ENCODE measurements at regions not wholly inside any gene's neighbourhood (a gene's known extent, or its start where the extent isn't known, plus 50 kb on each side); places are given as distances from the start of the nearest gene placed in this dataset.

DNA sequence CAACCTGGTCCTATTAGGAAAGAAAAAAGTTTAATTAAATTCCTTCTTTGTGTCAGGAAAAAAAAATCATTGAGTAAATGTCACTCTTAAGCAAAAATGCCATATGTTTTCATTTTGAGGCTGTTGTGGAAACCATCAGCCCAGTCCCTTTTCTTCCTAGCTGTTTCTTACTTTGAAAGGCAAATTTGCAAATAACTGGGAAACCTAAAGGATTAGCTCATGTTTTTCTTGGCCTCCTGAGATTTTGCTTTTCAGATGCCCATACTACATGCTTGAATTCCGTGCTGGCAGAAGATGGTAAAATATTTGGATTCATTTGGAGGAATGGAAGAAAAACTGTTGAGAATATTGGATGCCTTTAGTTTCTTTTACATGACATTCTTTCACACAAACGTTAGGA, 182.1 kb upstream of the ADAMTS5 start:
- DNase-seq: no peak

DNA sequence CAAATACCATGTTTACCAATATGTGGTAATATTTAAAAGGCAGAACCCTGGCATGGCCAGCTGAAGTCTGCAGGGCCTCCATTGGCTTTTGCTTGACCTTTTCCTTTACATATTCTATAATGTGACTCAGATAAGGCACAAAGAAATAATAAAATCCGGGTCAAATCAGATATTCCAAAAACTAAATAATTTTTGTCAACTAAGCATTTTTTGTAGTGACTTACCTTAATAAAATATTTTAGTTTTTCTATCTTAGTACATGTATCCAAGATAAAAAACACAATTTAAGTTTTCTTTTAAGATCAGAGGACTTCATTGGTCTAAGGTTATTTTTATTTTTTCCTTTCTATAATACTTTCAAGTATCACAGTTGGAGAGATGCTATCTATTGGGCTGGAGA, 179.4 kb upstream of the ADAMTS5 start:
- no peak for DNase-seq

- no peak for DNase-seq
Measured at GRCh38 chr21:27145134-27145798, 178.4 kb upstream of the ADAMTS5 start.

GRCh38 chr21:27143476-27143875, 176.6 kb upstream of the ADAMTS5 start:
- no peak for DNase-seq

GRCh38 chr21:27139526-27139925, 172.6 kb upstream of the ADAMTS5 start:
- DNase-seq: peak in 1 of 14 donors; percentile 2

- DNase-seq: peak in 1 of 14 donors; percentile 55
Measured at GRCh38 chr21:27134516-27134915, 167.6 kb upstream of the ADAMTS5 start.

DNA sequence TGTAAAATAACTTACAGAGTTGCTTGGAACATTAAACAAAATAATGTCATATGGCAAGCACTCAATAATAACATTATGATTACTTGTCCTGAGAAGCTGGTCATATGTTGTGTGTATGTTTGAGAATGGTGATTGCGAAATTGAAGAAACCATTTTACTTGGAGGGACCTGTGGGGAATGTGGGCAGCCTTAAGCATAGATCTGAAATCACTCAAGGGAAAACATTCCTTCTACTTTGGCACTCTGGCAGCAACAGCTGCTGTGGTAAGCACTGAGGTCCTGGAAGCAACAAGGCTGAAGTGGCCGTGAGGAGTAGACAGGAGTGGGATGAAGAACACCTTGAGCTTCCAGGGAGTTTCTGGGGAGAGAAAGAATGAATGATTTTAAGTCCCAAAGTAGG, 165.4 kb upstream of the ADAMTS5 start:
- DNase-seq: no peak

- DNase-seq: no peak
Measured at GRCh38 chr21:27130154-27130553, 163.3 kb upstream of the ADAMTS5 start.

- no peak for DNase-seq
Measured at GRCh38 chr21:27129694-27130093, 162.8 kb upstream of the ADAMTS5 start.

DNA sequence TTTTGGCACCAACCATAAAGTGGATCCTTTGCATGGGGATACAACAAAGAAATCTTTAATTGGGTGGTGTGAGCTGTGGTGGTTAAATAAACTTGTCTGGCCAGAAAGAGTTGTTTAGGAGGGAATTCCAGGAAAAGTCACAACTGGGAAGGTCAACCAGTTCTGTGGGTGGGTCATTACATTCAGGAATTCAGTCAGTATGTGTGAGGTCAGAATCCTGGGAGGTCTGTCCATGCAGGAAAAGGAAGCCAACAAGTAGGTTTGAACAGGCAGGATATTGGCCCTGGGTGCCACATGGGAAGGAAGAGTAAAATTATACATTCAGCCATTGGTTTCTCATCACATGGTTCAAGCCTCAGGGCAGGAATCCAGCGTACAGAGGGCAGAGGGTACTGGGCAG, 162.3 kb upstream of the ADAMTS5 start:
- DNase-seq: no peak

DNA sequence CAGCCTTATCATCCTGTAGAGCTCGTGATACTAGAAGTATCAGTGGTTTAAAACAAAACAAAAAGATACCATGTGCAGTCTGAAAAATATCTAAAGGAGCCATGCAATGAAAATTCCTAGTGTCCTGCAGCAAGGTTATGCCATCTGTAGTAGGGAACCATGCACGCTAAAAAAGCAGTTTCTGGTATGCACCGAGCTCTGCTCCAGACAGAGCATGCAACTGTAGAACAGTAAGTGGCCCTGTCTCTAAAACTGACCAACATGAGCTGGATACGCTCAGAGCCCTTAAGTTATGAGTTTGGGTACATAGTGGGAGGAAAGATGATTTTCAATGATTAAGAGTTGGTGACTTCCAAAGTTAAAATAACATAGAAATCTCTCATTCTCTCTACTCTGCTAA, 159.3 kb upstream of the ADAMTS5 start:
- no peak for DNase-seq

GRCh38 chr21:27122686-27123085, 155.8 kb upstream of the ADAMTS5 start:
- no peak for DNase-seq

DNA sequence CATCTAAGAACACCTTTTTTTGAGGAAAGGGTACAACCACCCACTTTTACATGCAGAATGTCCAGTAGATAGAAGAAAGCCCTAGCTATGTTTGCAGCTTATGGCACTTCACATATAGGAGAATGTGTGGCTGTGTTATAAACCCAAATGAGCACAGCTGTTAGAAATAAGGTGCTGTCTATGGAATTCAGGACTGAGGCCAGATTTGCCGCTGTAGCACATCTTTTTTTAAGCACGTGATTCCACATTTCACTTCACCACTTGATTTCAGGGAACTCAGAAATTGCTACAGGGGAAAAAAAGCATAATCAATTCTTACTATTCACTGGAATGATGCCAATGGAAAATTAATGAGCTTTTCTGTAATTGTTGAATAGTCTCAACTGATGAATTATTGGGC, 147.2 kb upstream of the ADAMTS5 start:
- DNase-seq: no peak

DNA sequence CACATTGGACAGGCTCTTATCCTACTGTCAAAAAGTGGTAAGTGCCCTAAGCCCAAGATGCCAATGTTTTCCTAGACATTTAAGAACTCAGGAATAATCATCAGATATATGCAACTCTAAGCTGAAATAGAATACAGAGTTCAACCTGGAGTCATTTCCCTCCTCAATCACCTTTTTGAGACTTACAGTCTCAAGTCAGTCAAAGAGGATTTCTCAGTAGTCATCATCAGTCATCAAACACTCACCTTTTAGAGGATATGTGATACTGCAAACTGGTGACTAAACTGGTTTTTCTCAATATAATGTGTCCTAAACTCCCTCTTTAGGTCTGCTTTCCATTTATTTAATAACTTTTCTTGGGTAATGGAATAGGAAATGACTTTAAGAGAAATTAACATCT, 145.3 kb upstream of the ADAMTS5 start:
- DNase-seq: no peak

DNA sequence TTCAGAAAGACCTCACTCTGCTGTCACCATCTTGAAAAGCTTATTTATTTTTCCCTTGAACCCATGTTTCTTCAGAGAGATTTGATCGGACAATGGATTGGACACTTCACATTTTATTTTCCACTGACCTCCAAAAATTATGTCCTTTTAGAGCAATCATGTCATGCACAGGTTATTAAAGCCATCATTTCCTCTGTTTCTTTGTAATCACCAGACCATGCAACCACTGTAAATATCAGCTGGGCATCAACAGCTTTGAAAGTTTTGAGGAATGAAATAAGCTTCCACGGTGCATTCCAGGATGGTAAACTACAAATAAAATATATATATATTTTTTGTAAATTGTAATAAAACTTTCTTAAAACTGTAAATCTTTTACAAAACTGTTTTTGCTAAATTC, 144.1 kb upstream of the ADAMTS5 start:
- no peak for DNase-seq

GRCh38 chr21:27108701-27109100, 141.8 kb upstream of the ADAMTS5 start:
- no peak for DNase-seq

- no peak for DNase-seq
Measured at GRCh38 chr21:27108228-27108627, 141.3 kb upstream of the ADAMTS5 start.

DNA sequence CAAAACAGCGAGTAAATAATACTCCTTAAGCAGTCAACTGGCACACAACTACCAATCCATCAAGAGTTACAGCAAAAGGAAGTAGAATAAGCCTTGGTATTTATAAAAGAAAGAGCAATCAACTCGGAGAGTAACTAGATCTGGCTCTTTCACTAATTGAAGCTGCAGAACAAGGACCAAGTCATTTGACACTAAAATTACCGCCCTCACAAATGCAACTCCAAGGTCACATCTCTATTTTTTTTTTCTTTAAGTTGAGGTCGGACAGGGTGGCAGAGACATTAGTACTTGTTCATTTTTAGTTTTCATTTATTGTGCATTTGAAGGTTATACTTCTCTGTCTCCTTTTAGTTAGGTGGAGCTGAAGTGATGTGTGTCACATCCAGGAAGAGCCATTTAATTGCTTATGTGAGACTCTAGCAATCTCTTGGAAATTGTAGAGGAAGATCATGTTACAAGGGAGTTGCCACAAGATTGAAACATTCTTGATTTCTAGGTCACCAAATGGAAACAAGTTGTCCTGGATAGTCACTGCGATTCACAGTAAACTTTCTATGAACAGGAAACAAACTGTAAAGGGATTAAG, 138.1 kb upstream of the ADAMTS5 start:
- no peak for DNase-seq

- DNase-seq: no peak
Measured at GRCh38 chr21:27103768-27104167, 136.9 kb upstream of the ADAMTS5 start.

DNA sequence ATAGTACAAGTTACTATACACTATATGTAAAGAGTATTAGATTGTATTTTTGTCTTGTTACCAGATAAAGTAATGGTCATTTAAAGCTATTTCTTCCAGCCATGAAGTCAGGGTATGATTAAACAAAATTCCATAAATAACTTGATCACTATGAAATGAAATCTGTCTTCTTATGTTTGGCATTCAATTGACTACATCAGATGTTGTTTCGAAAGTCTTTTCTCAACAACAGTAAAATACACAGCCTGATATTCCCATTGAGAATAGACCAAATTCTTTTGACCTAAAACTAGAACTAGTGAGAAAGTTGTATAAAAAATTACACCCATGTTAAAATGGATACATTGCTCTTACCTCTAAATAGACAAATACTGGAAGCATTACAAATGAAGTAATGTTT, 134.6 kb upstream of the ADAMTS5 start:
- no peak for DNase-seq

DNA sequence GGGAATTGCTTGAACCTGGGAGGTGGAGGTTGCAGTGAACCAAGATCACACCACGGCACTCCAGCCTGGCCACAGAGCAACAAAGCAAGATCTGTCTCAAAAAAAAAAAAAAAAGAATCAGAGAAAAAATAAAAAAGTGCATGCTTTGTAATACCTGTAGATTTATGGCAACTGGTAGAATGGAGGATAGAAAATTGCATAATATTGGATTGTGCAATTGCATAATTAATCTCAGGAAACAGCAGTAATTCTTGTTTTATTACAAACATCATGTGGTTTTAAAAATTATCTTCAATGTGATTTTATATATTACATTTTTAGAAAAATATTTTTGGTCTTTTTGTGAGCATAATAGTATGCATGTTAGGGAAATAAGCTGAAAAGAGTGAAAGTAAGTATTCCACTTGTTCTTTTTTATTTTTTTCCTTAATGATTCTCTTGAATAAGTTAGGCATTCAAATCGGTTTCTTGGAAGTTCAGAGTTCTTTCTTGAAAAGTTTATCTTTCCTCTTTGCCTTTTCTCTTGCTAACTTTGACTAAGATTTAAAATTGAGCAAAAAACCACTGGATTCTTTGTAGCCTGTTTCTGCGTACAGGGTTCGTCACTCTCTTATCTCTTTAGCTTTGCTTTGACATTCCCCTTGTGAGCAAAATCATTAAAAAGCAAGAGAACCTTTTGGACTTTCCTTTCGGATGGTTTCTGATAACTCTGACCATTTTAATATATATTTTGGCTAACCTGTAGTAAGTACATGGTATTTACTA, 127.5 kb upstream of the ADAMTS5 start:
- no peak for DNase-seq

GRCh38 chr21:27086630-27087029, 119.7 kb upstream of the ADAMTS5 start:
- no peak for DNase-seq

GRCh38 chr21:27086186-27086585, 119.3 kb upstream of the ADAMTS5 start:
- DNase-seq: no peak

GRCh38 chr21:27085387-27085786, 118.5 kb upstream of the ADAMTS5 start:
- DNase-seq: no peak

Measured in C1 segment of cervical spinal cord (tissue), 14 donors.